ENCODE measurements at regions not wholly inside any gene's neighbourhood (a gene's known extent, or its start where the extent isn't known, plus 50 kb on each side); places are given as distances from the start of the nearest gene placed in this dataset.

DNA sequence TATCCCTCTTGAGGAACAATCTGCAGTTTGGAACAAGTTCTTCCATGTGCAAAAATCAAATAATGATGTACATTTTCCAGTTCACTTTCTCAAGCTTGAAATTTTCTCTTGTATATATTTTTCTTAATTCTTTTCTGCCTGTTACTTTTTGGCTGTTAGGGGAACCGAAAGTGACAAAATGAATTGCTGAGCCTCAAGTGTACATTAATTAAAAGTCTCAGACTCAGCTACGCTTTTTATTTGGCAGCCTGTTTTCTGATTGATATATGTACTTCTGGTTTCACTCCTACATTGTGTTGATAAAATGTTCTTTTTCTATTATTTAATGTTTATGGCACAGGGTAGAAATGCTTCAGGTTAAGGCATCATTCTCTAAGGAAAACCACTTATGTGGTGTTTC lies 999.5 kb downstream of the PDHA2 start:
- no peak for DNase-seq

DNA sequence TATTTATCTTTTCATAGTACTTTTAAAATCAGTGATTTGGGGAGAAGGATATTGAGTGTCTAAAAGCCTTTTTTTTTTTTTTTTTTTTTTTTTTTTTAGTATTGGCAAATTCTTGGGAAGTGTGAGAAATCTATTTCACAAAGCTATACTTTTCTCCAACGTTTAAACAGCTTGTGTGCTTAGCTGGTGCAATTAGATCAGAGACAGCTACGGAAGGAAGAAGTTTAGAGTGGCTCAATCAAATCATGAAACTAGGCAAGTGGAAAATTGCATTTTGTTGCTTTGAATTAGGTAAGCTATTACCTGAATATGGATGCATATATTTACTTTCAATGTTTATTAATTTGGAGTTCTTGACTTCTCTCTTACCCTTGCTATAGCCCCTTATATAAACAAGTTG lies 1001.9 kb downstream of the PDHA2 start:
- no peak for DNase-seq

DNA sequence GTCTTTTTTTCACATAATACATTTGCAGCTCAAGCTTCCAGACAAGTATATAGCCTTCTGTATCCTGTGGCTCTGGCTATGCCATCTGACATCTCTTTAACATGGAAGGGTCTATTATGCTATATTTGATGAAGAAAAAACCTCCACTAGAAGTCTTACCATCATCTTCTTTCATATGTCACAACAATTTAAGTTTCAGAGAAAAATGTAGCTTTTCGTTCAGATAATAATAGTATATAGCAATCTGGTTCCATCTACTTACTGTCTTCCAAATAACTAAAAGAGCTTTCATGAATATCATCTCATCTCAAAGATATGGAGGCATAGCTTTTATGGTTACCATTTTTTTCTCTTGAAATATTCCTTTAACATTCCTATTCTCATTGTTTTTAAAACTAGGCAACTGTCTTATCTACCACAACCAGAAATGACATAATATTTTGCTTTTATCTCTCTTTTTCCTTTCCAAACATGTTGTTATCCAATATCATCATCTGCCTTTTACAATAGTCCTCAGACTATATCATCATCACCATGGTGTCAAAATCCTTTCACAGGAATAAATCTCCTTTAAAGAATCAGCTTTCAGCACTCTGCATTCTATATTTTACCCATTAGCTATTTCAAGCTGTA lies 1005.1 kb downstream of the PDHA2 start:
- DNase-seq = peak; percentile 29

DNA sequence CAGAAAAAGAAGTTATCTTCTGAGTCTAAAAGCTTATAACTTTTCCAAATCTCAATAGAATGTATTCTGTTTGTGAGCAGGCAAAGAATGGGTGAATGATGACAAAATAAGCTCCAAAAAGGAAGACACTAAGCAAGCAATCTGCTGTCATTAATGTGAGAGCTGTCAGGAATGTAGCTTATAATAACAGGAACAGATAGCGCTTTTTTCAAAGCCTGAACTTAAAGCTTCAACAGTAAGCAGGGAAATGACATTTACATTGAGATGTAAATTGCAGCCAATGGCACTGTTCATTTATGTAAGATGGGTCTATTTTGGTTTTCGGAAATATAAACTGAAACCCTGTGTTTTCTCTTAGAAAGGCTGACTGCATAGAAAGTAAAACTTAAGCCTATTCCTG lies 1005.9 kb downstream of the PDHA2 start:
- DNase-seq = no peak

DNA sequence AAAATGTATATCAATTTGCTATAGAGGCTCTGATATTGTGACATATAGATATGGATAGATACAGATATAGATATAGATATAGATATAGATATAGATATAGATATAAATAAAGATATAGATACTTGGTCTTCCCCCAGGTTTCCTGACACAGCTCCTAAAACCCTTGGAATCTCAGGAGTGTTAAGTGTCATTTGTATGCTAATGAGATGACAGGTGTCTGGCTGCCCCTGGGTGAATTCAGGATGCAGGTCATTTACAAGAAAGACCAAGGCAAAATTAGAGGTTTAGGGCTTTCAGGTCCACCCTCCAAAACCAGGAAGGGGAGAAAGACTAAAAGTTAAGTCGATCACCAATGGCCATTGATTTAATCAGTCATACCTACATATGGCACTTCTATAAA lies 1034.8 kb downstream of the PDHA2 start:
- no peak for DNase-seq

DNA sequence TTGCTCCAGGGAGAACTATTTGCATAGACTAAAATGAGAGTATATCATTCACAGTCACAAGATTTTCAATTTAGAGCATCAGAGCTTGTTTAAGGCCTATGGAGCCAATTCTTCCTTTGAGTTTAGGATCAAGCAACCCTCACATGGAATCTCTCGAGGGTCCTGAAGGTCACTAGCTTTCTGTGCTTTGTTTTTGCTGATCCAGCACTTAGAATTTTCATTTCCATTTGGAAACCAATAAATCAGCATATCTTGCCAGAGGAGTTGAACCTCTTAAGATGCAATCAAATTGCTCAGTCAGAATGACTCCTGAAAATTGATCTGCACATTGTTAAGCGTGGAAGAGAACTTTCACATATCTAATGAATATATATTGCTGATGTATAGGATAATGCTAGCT lies 1039.6 kb downstream of the PDHA2 start:
- no peak for DNase-seq

DNA sequence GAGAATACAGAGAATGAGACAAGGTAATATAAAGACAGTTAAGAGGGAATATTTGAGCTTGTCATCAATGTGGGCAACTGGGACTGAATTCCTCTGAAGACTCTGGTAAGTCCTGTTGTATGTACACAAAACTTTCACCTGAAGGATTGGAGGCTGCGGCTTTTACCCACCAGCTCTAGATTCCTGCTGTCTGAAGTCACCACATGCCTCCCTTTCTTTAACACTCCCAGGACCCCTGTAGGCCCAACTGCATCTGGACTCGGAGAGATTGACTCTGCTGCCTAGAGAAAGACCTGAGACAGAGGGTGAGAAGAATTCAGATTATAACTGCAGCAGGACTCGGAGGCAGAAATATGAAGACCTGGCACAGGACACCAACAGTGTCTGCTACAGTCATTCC lies 1048.0 kb downstream of the PDHA2 start:
- DNase-seq = no peak

DNA sequence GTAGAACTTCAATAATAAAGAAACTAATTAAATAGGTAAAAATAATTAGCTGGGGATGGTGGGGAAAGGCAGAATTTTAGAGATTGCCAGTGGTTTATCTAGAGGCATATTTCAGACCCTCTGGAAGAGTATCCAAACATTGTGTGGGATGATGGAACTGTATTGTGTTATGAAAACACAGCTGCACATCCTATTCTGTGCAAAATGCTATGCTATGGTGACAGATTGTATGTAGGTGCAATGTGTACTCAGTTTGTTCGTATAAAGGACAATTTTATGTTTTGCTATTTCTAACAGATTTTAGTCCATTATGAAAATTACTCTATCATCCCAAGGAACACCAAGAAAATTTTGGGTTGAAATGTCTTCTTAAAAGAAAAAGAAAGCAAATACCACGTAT lies 1054.7 kb downstream of the PDHA2 start:
- DNase-seq = no peak

DNA sequence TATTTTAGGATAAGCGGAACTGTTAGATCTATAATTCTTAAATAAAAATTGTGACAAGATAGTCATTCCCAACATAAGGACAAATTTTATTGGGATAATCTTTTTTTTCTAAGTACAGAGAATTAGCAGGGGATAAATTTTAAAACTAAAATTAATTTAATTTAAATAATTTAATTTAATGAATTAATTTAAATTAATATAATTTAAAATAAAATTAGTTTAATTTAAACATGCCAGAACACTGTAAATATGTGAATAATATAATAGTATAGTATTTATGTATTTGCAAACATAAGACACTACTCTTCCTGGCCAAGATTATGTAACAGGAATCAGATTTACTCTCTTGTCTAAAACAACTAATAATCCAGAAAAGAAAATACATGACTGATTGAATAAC lies 1055.9 kb downstream of the PDHA2 start:
- no peak for DNase-seq

DNA sequence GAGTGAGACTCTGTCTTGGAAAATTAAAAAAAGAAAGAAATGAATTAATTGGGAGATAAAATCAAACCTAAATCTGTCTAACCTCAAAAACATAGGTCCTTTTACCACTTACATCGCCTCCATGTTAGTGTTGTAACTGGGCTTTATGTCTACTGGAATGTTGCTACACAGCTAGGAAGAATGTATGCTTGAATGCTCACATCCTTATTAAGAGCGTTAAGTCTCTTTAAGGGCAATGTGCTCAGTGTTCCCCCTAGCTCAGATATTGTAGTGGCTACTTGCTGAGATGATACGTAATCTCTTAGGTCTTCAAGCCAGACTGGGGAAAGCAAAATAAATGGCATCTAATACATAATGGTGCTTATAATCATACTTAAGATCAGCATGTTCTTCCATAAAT lies 1072.8 kb downstream of the PDHA2 start:
- no peak for DNase-seq

DNA sequence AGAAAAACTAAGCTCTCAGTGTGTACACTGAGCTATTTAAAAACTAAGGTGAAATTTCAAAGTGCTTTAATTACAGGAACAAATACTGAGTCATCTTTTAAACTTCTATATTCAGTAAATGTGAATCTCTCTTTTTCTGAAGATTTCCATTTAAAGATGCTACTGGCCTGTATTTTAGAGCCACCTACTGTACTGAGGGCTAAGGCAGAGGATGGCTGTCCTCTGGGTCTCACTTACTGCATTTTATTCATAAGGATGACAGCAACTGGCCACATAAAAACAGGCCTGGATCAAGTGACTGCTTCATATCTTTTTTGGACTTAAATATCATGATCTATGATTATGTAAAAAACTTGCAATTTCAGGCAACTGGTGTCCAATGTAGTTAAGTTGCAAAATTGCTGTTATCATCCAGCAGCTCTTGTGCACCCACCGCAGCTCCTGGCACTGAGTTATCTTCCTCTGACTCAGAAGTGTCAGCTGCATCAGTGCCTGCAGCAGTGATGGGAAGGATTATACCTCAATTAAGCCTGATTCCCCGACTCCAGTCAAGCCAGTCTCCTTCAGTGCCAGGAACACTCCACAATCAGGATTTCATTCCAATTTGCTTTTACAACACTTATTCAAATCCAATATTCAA lies 1073.7 kb downstream of the PDHA2 start:
- peak; percentile 22 for DNase-seq

DNA sequence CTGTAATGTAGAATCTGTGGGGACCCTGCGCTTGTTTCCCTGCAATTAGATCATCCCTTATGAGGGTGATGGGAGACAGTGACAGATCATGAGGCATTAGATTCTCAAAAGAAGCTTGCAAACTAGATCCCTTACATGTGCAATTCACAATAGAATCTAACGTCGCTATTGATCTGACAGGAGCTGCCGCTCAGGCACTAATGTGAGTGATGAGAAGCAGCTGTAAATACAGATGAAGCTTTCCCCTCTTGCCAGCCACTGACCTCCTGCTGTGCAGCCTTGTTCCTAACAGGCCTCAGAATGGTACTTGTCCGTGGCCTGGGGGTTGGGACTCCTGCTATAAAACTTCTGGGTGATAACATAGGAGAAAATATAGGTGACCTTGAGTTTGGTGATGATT lies 1076.8 kb downstream of the PDHA2 start:
- no peak for DNase-seq

DNA sequence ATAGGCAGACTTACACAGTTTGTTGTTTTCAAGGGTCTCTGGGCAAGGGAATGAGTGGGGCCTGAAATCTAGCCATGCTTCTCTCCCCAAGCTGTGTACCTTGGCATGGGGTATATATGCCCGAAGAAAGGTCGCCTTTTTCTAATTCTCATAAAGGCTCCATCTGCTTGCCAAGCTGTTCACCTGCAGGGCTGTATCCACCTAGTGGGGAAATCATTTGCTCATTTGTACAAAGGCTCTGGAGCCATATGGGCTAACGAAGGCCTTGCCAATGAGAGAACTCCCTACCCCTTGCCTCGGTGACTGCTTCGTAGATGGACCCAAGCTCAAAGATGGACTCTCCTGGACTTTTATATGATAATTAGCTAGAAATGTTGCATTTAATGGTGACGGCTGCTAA lies 1097.0 kb downstream of the PDHA2 start:
- no peak for DNase-seq

DNA sequence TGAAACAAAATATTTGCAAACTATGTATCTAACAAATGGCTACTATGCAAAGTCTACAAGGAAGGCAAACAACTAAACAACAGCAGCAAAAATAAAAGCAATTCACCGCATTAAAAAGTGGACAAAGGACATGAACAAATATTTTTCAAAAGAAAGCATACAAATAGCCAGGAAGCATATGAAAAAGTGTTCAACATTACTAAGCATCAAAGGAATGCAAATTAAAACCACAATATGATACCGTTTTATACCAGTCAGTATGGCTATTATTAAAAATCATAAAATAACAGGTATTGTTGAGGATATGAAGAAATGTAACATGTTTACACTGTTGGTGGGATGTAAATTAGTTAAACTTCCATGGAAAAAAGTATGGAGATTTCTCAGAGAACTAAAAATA lies 1106.7 kb downstream of the PDHA2 start:
- no peak for DNase-seq

DNA sequence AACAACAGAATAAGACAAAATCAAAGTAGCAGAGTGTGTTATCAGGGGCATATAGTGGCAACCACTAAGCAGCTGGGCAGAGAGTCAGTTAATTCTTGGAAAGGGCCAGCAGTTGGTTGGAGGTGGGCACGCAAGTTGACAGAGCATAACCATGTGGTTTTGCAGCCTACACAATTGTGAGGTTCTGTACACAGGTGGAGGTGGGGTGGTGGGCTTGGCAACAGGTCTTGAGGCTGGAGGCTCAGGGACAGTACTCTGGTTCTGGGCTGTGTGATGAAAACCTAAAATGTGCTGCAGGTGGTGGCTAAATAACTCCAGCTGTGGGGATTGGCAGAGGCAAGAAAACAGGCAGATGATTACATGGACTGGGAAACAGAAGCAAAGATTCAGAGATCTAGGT lies 1112.7 kb downstream of the PDHA2 start:
- DNase-seq = no peak

DNA sequence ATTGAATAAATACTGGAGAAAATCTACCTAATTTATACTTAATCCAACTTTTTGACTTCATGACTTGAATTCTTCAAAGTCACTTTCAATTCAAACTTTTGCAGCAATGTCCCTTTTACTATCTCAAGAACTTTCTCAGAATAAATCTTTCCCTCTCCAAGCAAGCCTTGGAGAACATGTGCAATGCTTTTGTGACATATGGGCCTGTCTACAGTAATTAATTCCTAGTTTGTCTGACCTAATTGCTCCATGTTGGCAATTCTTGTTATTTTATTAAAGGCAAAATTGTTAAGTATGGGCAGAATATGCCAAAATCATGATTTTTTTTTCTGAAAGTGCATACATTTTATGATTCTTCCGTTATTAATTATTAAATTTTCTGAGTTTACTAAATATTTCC lies 1115.3 kb downstream of the PDHA2 start:
- DNase-seq = no peak

DNA sequence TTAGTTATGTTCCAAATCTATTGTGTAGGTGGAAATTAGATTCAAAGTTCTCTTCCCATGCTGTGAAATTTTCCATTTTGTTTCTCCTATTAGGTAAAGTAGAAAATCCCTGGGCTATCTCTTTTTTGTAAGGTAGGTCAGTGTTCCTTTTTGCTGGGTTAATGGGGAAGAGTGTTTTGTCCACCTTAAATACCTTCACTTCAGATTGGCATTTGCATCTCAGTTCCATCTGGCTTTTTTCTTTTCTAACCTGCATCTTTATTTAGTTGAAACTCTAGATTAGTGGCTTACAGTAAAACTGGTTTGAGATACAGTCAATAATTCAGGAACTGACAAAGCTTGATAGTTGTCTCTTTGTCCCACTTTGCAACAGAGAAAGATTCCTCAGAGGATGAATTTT lies 1115.8 kb downstream of the PDHA2 start:
- no peak for DNase-seq

DNA sequence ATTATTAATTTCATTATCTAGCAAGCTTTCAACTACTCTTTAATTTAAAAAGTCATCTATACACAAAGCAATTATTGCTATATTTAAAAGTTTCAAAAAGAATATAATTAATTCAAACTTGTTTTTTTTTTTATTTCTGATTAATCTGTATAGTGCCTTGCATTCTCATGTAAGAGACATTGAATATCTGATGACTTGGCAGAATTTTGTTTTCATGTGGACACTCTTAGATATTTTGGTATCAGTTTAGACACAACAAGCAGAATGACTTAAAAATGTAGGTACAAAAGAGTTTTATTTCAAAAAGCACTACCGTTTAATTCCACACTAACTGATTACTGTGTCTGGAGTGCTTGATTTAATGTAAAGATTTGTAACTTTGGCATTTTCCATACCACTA lies 1129.6 kb downstream of the PDHA2 start:
- DNase-seq = no peak

DNA sequence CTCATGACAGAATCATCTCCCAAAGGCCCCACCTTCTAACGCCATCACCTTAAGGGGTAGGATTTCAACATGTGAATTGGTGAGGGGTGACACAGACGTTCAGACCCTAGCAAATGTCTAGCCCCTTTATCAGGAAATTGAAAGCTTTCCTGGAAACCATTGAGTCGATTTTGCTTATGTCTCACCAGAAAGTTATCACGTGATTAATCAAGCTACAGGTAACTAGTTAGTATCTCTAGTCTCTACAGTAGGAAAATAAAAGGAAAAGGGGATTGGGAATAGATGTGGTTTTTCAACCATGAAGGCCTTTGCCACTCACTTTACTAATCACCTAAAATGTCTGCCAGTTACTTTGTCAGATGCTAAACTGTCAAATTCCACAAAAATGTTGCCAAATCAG lies 1133.0 kb downstream of the PDHA2 start:
- no peak for DNase-seq

DNA sequence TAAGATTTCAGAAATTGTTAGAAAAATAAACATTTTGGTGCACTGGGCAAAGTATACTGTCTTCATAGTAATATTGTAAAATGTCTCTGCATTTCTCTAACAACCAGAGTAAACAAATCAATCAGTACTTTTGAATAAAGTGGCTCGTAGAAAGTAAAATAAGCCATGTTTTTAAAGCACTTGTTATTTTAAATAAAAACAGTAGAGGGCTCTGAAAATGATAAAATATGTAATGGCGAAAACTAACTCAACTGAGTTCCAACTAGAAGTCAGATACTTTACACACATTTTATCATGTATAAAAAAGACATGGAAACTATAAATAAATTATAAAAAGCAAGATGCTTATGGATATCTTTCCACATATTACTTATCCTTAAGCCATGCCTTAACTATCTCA lies 1134.4 kb downstream of the PDHA2 start:
- peak; percentile 10 for DNase-seq

DNA sequence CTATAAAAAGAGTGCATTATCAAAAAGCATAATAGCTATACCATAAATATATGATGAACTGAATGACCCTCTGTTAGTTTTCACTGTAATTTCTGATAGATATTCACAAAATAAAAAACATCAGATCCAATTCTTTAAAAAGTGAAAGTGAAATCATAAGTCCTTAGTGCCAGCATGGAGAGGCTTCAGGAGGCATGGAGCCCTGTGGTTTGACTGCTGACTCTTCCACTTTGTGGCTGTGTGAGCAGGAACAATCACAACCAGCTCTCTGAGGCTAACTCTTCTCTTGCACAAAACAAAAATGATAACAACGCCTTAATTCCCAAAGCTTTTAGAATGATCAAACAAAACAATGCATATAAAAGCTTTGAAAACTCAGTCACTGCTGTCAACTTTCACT lies 1143.9 kb downstream of the PDHA2 start:
- peak; percentile 70 for DNase-seq

DNA sequence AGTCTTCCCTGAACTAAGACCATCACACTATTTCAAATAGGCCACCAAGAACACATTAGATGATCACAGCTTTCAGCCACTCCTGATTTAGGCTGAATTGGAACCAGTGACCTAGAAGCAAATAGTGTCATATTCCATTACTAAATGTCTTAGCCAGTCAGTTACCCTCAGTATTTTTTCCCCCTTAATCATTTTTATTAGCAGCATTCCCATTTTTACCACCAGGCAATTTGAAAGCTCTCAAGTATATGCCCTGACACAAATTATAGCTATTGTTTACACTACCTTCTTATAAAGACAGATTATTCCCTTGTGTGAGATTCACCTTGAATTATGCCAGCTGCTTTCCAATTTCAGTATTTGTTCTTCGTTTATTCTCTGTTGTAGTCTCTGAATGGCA lies 1146.9 kb downstream of the PDHA2 start:
- DNase-seq = no peak

DNA sequence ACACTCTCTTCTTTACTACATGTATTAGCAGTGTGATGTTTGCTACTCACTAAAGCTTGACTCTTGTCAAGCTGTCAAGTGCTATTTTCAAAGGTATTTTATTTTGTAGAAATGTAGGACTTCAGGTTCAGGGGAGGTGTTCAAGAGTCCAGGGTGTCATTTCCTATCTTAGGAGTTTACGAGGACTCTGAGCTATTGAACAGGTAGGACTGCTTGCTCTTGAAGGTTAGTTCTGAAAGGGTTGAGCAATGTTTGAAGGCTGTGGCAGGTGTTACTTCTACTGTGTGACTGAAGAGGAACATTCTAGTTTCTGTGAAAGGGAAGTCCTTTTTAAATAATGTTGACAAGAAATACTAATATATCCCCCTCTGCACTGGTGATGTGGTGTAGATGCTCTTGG lies 1151.2 kb downstream of the PDHA2 start:
- DNase-seq = no peak

DNA sequence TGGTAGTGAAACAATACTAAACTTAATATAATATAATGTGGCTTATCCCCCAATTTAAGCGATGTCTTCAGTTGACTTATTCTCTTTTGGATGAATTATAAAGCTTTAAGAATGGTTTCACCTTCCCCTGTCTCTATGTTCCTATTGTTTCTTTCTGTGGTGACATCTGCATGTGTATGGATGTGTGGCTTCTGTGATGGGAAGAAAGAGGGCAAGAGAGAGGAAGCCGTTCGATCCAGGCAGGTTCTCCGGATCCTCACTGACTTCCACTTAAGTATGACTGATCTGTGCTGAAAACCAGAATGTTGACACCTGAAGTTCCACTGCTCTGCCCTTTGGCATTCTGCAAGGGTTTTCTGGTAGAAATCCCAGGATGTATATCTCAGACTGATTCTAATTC lies 1150.8 kb downstream of the STPG2 start:
- DNase-seq = no peak

DNA sequence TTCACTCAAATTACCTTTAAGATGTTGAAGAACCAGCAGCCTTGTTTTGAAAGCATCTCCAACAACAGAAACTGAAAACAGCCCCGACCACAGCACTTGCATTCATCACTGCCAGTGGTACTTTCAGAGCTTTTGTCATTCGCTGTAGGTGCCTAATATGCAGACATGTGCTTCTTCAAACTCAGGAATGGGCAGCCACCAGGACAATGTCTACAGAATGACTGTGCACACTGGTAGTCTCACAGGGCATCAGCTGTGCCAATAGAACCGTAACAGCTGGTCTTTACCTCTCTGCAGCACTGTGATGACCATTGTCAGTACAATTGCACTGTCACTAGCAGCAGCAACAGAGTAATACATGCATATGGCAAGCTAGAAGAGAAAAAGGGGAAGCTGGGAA lies 1149.7 kb downstream of the STPG2 start:
- peak; percentile 44 for DNase-seq

Measured in OCI-M1 (cell line).